Activated B cell treated with CpG ODN at 0.5 μM for 24 hours (primary cell): ENCODE measurements at regions not wholly inside any gene's neighbourhood (a gene's known extent, or its start where the extent isn't known, plus 50 kb on each side); places are given as distances from the start of the nearest gene placed in this dataset.
A peak's percentile ranks its signal among the peaks of the same experiment; 100 is the strongest.
"Not testable (repeated sequence)": the region's sequence is repeated elsewhere in the genome, so short reads cannot be mapped to it uniquely, and the experiment has no call there.

Source experiments
- ATAC-seq: fragments of 200-7000 bp; cut with Tn5 transposase; one replicate; pipeline ENCODE4 v1.10.0; 2021; ENCODE audit warnings: low read depth, mild to moderate bottlenecking, moderate library complexity
- CTCF ChIA-PET: fragments of 350-600 bp; sonication (Branson Sonifier 250); formaldehyde crosslinking; loops from one replicate; lab custom pipeline; 2021; ENCODE audit warnings: antibody characterized with exemption; lab: Charles Lee
- POLR2A ChIA-PET: fragments of 350-600 bp; sonication (Branson Sonifier 250); formaldehyde crosslinking; loops from one replicate; lab custom pipeline; 2021; ENCODE audit warnings: antibody characterized with exemption; lab: Charles Lee
- DNase-seq: peaks from one replicate; pipeline ENCODE4 v3.0.0; 2022
- H3K27ac Mint-ChIP-seq: one replicate; pipeline ENCODE4 v1.8.0; 2020; ENCODE audit warnings: mixed read lengths
- H3K27me3 Mint-ChIP-seq: one replicate; pipeline ENCODE4 v1.8.0; 2021; ENCODE audit warnings: mixed read lengths
- H3K36me3 Mint-ChIP-seq: one replicate; pipeline ENCODE4 v1.8.0; 2021; ENCODE audit warnings: low read depth, mixed read lengths
- H3K4me1 Mint-ChIP-seq: one replicate; pipeline ENCODE4 v1.8.0; 2021; ENCODE audit warnings: mixed read lengths
- H3K4me3 Mint-ChIP-seq: one replicate; pipeline ENCODE4 v1.8.0; 2020; ENCODE audit warnings: mild to moderate bottlenecking, mixed read lengths
- H3K9me3 Mint-ChIP-seq: one replicate; pipeline ENCODE4 v1.8.0; 2020; ENCODE audit warnings: mixed read lengths
- CTCF ChIP-seq: fragments of 200-600 bp; IDR thresholded peaks from one replicate; pipeline ENCODE4 v1.8.0; 2022; ENCODE audit warnings: antibody characterized with exemption, mild to moderate bottlenecking
- intact Hi-C: fragments of 100-400 bp; cut with micrococcal nuclease; formaldehyde crosslinking; loops from one replicate; pipeline ENCODE4 v1.15.1; 2024

- peak; percentile 6 for DNase-seq
- ATAC-seq = no peak
- H3K9me3 Mint-ChIP-seq = peaks cover 4% of the 10 kb centered on the region
- H3K4me3 Mint-ChIP-seq = no peak overlapping the region
- ChIA-PET CTCF (no interaction called here), POLR2A (no interaction called here)
- peaks cover 4% of the 10 kb centered on the region for H3K27me3 Mint-ChIP-seq
- no peak overlapping the region for H3K27ac Mint-ChIP-seq
- TF ChIP-seq CTCF = no peak
- intact Hi-C loops = no loop called here
- H3K36me3 Mint-ChIP-seq = no peaks in the 10 kb centered on the region
- H3K4me1 Mint-ChIP-seq = peaks cover 2% of the 10 kb centered on the region
Observed at GRCh38 chr4:8724436-8725070, 132.0 kb downstream of the CPZ start.

GRCh38 chr4:8723222-8723980 lies 130.8 kb downstream of the CPZ start:
- H3K4me3 Mint-ChIP-seq = no peak overlapping the region
- no peak overlapping the region for H3K27ac Mint-ChIP-seq
- ATAC-seq (no peak), DNase-seq (no peak)
- H3K9me3 Mint-ChIP-seq = peaks cover 8% of the 10 kb centered on the region
- H3K4me1 Mint-ChIP-seq = peaks cover 2% of the 10 kb centered on the region
- intact Hi-C loops = no loop called here
- peaks cover 4% of the 10 kb centered on the region for H3K27me3 Mint-ChIP-seq
- H3K36me3 Mint-ChIP-seq = no peaks in the 10 kb centered on the region
- TF ChIP-seq CTCF = no peak
- ChIA-PET CTCF (no interaction called here), POLR2A (no interaction called here)

- no peak overlapping the region for H3K27ac Mint-ChIP-seq
- POLR2A ChIA-PET = no interaction called here
- no peaks in the 10 kb centered on the region for H3K4me1 Mint-ChIP-seq
- TF ChIP-seq CTCF = no peak
- CTCF ChIA-PET = no interaction called here
- H3K36me3 Mint-ChIP-seq = no peaks in the 10 kb centered on the region
- intact Hi-C loops = no loop called here
- peaks cover 4% of the 10 kb centered on the region for H3K27me3 Mint-ChIP-seq
- no peak for ATAC-seq
- no peak overlapping the region for H3K4me3 Mint-ChIP-seq
- no peak for DNase-seq
- peaks cover 10% of the 10 kb centered on the region for H3K9me3 Mint-ChIP-seq
Observed at GRCh38 chr4:8722556-8722955, 130.0 kb downstream of the CPZ start.

- no peak for TF ChIP-seq CTCF
- H3K27ac Mint-ChIP-seq = no peak overlapping the region
- no peaks in the 10 kb centered on the region for H3K27me3 Mint-ChIP-seq
- ATAC-seq (no peak), DNase-seq (peak; percentile 6)
- H3K4me3 Mint-ChIP-seq = no peak overlapping the region
- ChIA-PET POLR2A (no interaction called here), CTCF (no interaction called here)
- H3K4me1 Mint-ChIP-seq = no peaks in the 10 kb centered on the region
- H3K9me3 Mint-ChIP-seq = peaks cover 13% of the 10 kb centered on the region
- intact Hi-C loops = no loop called here
- H3K36me3 Mint-ChIP-seq = no peaks in the 10 kb centered on the region
Observed at GRCh38 chr4:8721621-8722020, 129.1 kb downstream of the CPZ start.

- no peak for TF ChIP-seq CTCF
- H3K4me3 Mint-ChIP-seq = no peak overlapping the region
- no peak overlapping the region for H3K27ac Mint-ChIP-seq
- H3K4me1 Mint-ChIP-seq = no peaks in the 10 kb centered on the region
- ChIA-PET CTCF (no interaction called here), POLR2A (no interaction called here)
- ATAC-seq = no peak
- H3K27me3 Mint-ChIP-seq = no peaks in the 10 kb centered on the region
- H3K36me3 Mint-ChIP-seq = no peaks in the 10 kb centered on the region
- peaks cover 18% of the 10 kb centered on the region for H3K9me3 Mint-ChIP-seq
- intact Hi-C loops = no loop called here
- no peak for DNase-seq
Observed at GRCh38 chr4:8719421-8719820, 126.9 kb downstream of the CPZ start.

- H3K4me3 Mint-ChIP-seq, H3K27ac Mint-ChIP-seq, intact Hi-C loops, H3K27me3 Mint-ChIP-seq, POLR2A ChIA-PET, DNase-seq, H3K4me1 Mint-ChIP-seq, H3K36me3 Mint-ChIP-seq, CTCF ChIA-PET, ATAC-seq: not testable (repeated sequence)
- peaks cover 30% of the 10 kb centered on the region for H3K9me3 Mint-ChIP-seq
Observed at GRCh38 chr4:8717470-8717869, 124.9 kb downstream of the CPZ start.
